ENCODE measurements at regions not wholly inside any gene's neighbourhood (a gene's known extent, or its start where the extent isn't known, plus 50 kb on each side); places are given as distances from the start of the nearest gene placed in this dataset.

DNA sequence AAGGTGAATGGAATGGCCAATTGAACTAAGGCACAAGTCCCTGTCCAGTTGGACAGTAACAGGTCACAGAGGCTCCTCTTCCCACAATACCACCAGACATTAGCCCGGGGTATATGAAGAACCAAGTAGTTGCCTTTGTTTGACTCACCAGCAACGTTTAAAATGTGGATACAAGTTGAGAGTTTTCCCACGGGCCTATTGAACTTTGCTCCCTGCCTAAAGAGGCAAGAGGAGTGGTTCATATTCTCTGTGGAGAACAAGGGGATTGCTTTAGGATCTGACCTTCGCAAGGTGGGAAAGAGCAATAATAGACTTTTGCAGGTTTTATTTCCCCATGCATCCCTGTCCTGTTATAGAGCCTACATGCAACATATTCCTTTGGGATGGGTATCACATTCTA, 177.2 kb downstream of the POU4F1 start:
- TF ChIP-seq, protein P1, sequence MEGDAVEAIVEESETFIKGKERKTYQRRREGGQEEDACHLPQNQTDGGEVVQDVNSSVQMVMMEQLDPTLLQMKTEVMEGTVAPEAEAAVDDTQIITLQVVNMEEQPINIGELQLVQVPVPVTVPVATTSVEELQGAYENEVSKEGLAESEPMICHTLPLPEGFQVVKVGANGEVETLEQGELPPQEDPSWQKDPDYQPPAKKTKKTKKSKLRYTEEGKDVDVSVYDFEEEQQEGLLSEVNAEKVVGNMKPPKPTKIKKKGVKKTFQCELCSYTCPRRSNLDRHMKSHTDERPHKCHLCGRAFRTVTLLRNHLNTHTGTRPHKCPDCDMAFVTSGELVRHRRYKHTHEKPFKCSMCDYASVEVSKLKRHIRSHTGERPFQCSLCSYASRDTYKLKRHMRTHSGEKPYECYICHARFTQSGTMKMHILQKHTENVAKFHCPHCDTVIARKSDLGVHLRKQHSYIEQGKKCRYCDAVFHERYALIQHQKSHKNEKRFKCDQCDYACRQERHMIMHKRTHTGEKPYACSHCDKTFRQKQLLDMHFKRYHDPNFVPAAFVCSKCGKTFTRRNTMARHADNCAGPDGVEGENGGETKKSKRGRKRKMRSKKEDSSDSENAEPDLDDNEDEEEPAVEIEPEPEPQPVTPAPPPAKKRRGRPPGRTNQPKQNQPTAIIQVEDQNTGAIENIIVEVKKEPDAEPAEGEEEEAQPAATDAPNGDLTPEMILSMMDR (IDR thresholded peaks at IDR 0.05; ENCODE audit: poor library complexity): no peak
- TF ChIP-seq EZH2 (IDR thresholded peaks at IDR 0.05; ENCODE audit: borderline replicate concordance): no peak
- no peak for TF ChIP-seq EZH2phosphoT487 (IDR thresholded peaks at IDR 0.05; ENCODE audit: low read depth, severe bottlenecking, unreplicated experiment)

Measured in hepatocyte (in vitro differentiated cells).